ENCODE measurements at regions not wholly inside any gene's neighbourhood (a gene's known extent, or its start where the extent isn't known, plus 50 kb on each side); places are given as distances from the start of the nearest gene placed in this dataset.

- Histone ChIP-seq H3K4me2 (ENCODE audit: insufficient read depth, low read length) (peak overlapping the region; percentile 29), H3K4me1 (ENCODE audit: insufficient read depth, low read length) (peaks cover 14% of the 10 kb centered on the region), H3K27ac (ENCODE audit: low read depth, low read length) (peak overlapping the region; percentile 79), H2AFZ (ENCODE audit: low read length) (peak overlapping the region; percentile 7), H3K36me3 (ENCODE audit: insufficient read depth, low read length) (no peaks in the 10 kb centered on the region), H3K4me3 (ENCODE audit: insufficient read depth, low read length) (no peak overlapping the region), H3K27me3 (ENCODE audit: insufficient read depth, low read length) (no peaks in the 10 kb centered on the region), H3K79me2 (ENCODE audit: insufficient read depth, low read length) (no peaks in the 10 kb centered on the region), H3K9me3 (ENCODE audit: low read depth, low read length) (no peaks in the 10 kb centered on the region), H4K20me1 (ENCODE audit: insufficient read depth, low read length) (no peaks in the 10 kb centered on the region)
- TF ChIP-seq CTCF (IDR thresholded peaks at IDR 0.05; ENCODE audit: extremely low read depth, low read depth, low read length): no peak
- DNase-seq (ENCODE audit: insufficient read length, low spot score, missing footprints): no peak
Measured at GRCh38 chr9:90991953-90992352, 190.3 kb downstream of the SYK start.

- Histone ChIP-seq H3K4me2 (ENCODE audit: insufficient read depth, low read length) (no peak overlapping the region), H3K9me3 (ENCODE audit: low read depth, low read length) (no peaks in the 10 kb centered on the region), H3K36me3 (ENCODE audit: insufficient read depth, low read length) (no peaks in the 10 kb centered on the region), H3K79me2 (ENCODE audit: insufficient read depth, low read length) (no peaks in the 10 kb centered on the region), H2AFZ (ENCODE audit: low read length) (no peak overlapping the region), H4K20me1 (ENCODE audit: insufficient read depth, low read length) (no peaks in the 10 kb centered on the region), H3K4me3 (ENCODE audit: insufficient read depth, low read length) (no peak overlapping the region), H3K27me3 (ENCODE audit: insufficient read depth, low read length) (no peaks in the 10 kb centered on the region), H3K27ac (ENCODE audit: low read depth, low read length) (no peak overlapping the region), H3K4me1 (ENCODE audit: insufficient read depth, low read length) (peaks cover 26% of the 10 kb centered on the region)
- no peak for DNase-seq (ENCODE audit: insufficient read length, low spot score, missing footprints)
- TF ChIP-seq CTCF (IDR thresholded peaks at IDR 0.05; ENCODE audit: extremely low read depth, low read depth, low read length): no peak
Measured at GRCh38 chr9:90995516-90995915, 193.9 kb downstream of the SYK start.

DNA sequence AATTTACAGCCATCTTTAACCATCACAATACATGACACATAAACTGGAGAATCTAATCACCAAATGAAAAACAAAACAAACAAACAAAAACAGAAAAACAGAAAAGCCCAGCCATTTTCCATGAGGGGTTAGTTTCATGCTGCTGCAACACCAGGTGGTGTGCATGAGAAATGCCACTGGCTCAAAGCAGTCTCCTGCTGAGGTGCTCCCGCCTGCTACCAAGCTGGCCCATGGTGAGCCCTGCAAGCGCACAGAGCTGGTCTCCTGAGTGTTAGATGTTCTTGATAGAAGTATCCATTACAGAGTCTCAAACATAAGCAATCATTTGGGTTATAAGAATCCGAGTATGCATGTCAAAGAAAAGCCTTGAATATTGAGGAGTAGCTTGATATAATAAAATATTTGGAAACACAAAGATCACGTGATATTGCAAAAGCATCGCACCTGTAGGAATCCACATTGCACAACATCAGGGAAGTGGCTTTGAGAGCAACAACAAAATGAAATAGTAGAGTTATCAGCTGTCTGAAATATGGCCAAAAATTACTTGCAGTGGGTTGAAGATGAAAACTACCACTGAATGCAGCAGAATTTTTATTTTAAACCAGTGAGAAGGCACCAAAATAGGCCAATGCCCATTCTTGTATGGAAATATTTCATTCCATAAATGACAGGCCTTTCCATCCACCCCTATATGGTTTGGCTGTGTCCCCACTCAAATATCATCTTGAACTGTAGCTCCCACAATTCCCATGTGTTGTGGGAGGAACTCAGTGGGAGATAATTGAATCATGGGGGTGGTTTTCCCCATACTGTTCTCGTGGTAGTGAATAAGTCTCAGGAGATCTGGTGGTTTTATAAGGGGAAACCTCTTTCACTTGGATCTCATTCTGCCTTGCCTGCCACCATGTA lies 194.8 kb downstream of the SYK start:
- no peaks in the 10 kb centered on the region for H3K79me2 ChIP-seq (ENCODE audit: insufficient read depth, low read length)
- H2AFZ ChIP-seq (ENCODE audit: low read length): no peak overlapping the region
- H3K36me3 ChIP-seq (ENCODE audit: insufficient read depth, low read length): no peaks in the 10 kb centered on the region
- no peak overlapping the region for H3K4me3 ChIP-seq (ENCODE audit: insufficient read depth, low read length)
- H3K4me1 ChIP-seq (ENCODE audit: insufficient read depth, low read length): peaks cover 28% of the 10 kb centered on the region
- no peaks in the 10 kb centered on the region for H3K9me3 ChIP-seq (ENCODE audit: low read depth, low read length)
- H3K27me3 ChIP-seq (ENCODE audit: insufficient read depth, low read length): no peaks in the 10 kb centered on the region
- DNase-seq (ENCODE audit: insufficient read length, low spot score, missing footprints): no peak
- H3K4me2 ChIP-seq (ENCODE audit: insufficient read depth, low read length): no peak overlapping the region
- H3K27ac ChIP-seq (ENCODE audit: low read depth, low read length): no peak overlapping the region
- no peaks in the 10 kb centered on the region for H4K20me1 ChIP-seq (ENCODE audit: insufficient read depth, low read length)
- TF ChIP-seq CTCF (IDR thresholded peaks at IDR 0.05; ENCODE audit: extremely low read depth, low read depth, low read length): no peak

DNA sequence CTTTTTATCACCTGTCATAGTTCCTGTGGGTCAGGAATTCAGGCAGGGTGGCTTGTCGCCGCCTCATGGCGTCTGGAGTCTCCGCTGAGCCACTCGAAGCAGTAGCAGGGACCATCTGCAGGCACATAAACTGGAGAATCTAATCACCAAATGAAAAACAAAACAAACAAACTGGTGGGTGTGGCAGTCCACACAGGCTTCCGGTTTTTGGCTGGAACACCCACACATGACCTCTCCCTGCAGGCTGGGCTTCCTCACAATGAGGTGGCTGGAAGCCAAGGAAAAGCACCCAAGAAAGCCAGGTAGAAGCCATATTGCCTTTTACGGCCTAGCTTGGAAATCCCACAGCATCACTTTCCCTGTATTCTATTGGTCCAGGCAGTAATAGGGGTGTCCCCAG lies 197.0 kb downstream of the SYK start:
- DNase-seq (ENCODE audit: insufficient read length, low spot score, missing footprints): no peak
- no peaks in the 10 kb centered on the region for H3K27me3 ChIP-seq (ENCODE audit: insufficient read depth, low read length)
- H4K20me1 ChIP-seq (ENCODE audit: insufficient read depth, low read length): no peaks in the 10 kb centered on the region
- no peaks in the 10 kb centered on the region for H3K36me3 ChIP-seq (ENCODE audit: insufficient read depth, low read length)
- H3K9me3 ChIP-seq (ENCODE audit: low read depth, low read length): no peaks in the 10 kb centered on the region
- no peak overlapping the region for H3K4me2 ChIP-seq (ENCODE audit: insufficient read depth, low read length)
- no peak overlapping the region for H3K27ac ChIP-seq (ENCODE audit: low read depth, low read length)
- H3K4me3 ChIP-seq (ENCODE audit: insufficient read depth, low read length): no peak overlapping the region
- peaks cover 16% of the 10 kb centered on the region for H3K4me1 ChIP-seq (ENCODE audit: insufficient read depth, low read length)
- H2AFZ ChIP-seq (ENCODE audit: low read length): no peak overlapping the region
- H3K79me2 ChIP-seq (ENCODE audit: insufficient read depth, low read length): no peaks in the 10 kb centered on the region
- no peak for TF ChIP-seq CTCF (IDR thresholded peaks at IDR 0.05; ENCODE audit: extremely low read depth, low read depth, low read length)

All from osteoblast (primary cell).